ENCODE measurements at regions not wholly inside any gene's neighbourhood (a gene's known extent, or its start where the extent isn't known, plus 50 kb on each side); places are given as distances from the start of the nearest gene placed in this dataset.

GRCh38 chr7:79823246-79823951 is 311.2 kb upstream of the GNAI1 start:
- intact Hi-C loops (cut with micrococcal nuclease): no loop called here
- H3K27ac Mint-ChIP-seq: no peak overlapping the region
- no peak overlapping the region for H3K27ac ChIP-seq (ENCODE audit: low read length in 2 of 2)
- H2AFZ ChIP-seq (ENCODE audit: insufficient read depth, low read depth, low read length, poor library complexity, severe bottlenecking): no peak overlapping the region
- ChIA-PET POLR2A (no interaction called here), CTCF (no interaction called here)
- H4K20me1 ChIP-seq (ENCODE audit: control insufficient read depth, insufficient read depth, low read length, poor library complexity, severe bottlenecking): no peaks in the 10 kb centered on the region
- H3K79me2 ChIP-seq (ENCODE audit: control insufficient read depth, insufficient read depth, low read length): no peaks in the 10 kb centered on the region
- no CpG with 5 or more reads among the region's 4 CpGs for WGBS (ENCODE audit: insufficient coverage)
- DNase-seq (no peak), ATAC-seq (ENCODE audit: low read depth) (no peak)
- H3K4me1 Mint-ChIP-seq: no peaks in the 10 kb centered on the region
- H3K4me3 ChIP-seq (ENCODE audit: control extremely low read depth in 1 of 5, extremely low read depth in 1 of 5, insufficient read depth in 1 of 5, low read depth in 2 of 5, low read length in 4 of 5): no peak overlapping the region
- H3K9ac ChIP-seq (ENCODE audit: low read length): no peak overlapping the region
- H3K9me3 ChIP-seq (ENCODE audit: control extremely low read depth in 1 of 3, control insufficient read depth in 2 of 3, insufficient read depth in 1 of 3, low read length in 2 of 3): no peaks in the 10 kb centered on the region
- H3K27me3 Mint-ChIP-seq: no peaks in the 10 kb centered on the region
- no peak overlapping the region for H3K4me3 Mint-ChIP-seq
- H3K27me3 ChIP-seq (replicated peaks in 1 of 4; ENCODE audit: control extremely low read depth in 1 of 4, control insufficient read depth in 3 of 4, insufficient read depth in 4 of 4, low read length in 3 of 4): no peaks in the 10 kb centered on the region
- H3K36me3 ChIP-seq (replicated peaks in 1 of 2; ENCODE audit: control extremely low read depth in 1 of 2, control insufficient read depth in 1 of 2, extremely low read depth in 1 of 2, insufficient read depth in 2 of 2, low read length in 1 of 2): no peaks in the 10 kb centered on the region
- no peaks in the 10 kb centered on the region for H3K9me3 Mint-ChIP-seq (ENCODE audit: insufficient read depth)
- no peak overlapping the region for H3K4me2 ChIP-seq (replicated peaks; ENCODE audit: low read depth, low read length, poor library complexity, severe bottlenecking)
- TF ChIP-seq CTCF (IDR thresholded peaks at IDR 0.05) (no peak), EZH2 (IDR thresholded peaks at IDR 0.05; ENCODE audit: borderline replicate concordance, insufficient read depth, low read depth, low read length, poor library complexity, severe bottlenecking) (no peak)
- H3K4me1 ChIP-seq (ENCODE audit: control insufficient read depth in 2 of 2, insufficient read depth in 2 of 2, low read length in 2 of 2): no peaks in the 10 kb centered on the region

GRCh38 chr7:79822620-79823240 is 311.9 kb upstream of the GNAI1 start:
- H3K79me2 ChIP-seq (ENCODE audit: control insufficient read depth, insufficient read depth, low read length): no peaks in the 10 kb centered on the region
- TF ChIP-seq EZH2 (IDR thresholded peaks at IDR 0.05; ENCODE audit: borderline replicate concordance, insufficient read depth, low read depth, low read length, poor library complexity, severe bottlenecking) (no peak), CTCF (IDR thresholded peaks at IDR 0.05) (no peak)
- no peaks in the 10 kb centered on the region for H3K9me3 ChIP-seq (ENCODE audit: control extremely low read depth in 1 of 3, control insufficient read depth in 2 of 3, insufficient read depth in 1 of 3, low read length in 2 of 3)
- no peaks in the 10 kb centered on the region for H3K4me1 ChIP-seq (ENCODE audit: control insufficient read depth in 2 of 2, insufficient read depth in 2 of 2, low read length in 2 of 2)
- H3K4me3 ChIP-seq (ENCODE audit: control extremely low read depth in 1 of 5, extremely low read depth in 1 of 5, insufficient read depth in 1 of 5, low read depth in 2 of 5, low read length in 4 of 5): no peak overlapping the region
- ATAC-seq (ENCODE audit: low read depth) (no peak), DNase-seq (no peak)
- no CpG with 5 or more reads among the region's 2 CpGs for WGBS (ENCODE audit: insufficient coverage)
- no peak overlapping the region for H3K9ac ChIP-seq (ENCODE audit: low read length)
- Mint-ChIP-seq H3K4me1 (no peaks in the 10 kb centered on the region), H3K4me3 (no peak overlapping the region), H3K9me3 (ENCODE audit: insufficient read depth) (no peaks in the 10 kb centered on the region), H3K27me3 (no peaks in the 10 kb centered on the region), H3K27ac (no peak overlapping the region)
- POLR2A ChIA-PET: no interaction called here
- no peaks in the 10 kb centered on the region for H4K20me1 ChIP-seq (ENCODE audit: control insufficient read depth, insufficient read depth, low read length, poor library complexity, severe bottlenecking)
- H3K4me2 ChIP-seq (replicated peaks; ENCODE audit: low read depth, low read length, poor library complexity, severe bottlenecking): no peak overlapping the region
- intact Hi-C loops (cut with micrococcal nuclease): no loop called here
- no peaks in the 10 kb centered on the region for H3K36me3 ChIP-seq (replicated peaks in 1 of 2; ENCODE audit: control extremely low read depth in 1 of 2, control insufficient read depth in 1 of 2, extremely low read depth in 1 of 2, insufficient read depth in 2 of 2, low read length in 1 of 2)
- CTCF ChIA-PET: no interaction called here
- H2AFZ ChIP-seq (ENCODE audit: insufficient read depth, low read depth, low read length, poor library complexity, severe bottlenecking): no peak overlapping the region
- H3K27ac ChIP-seq (ENCODE audit: low read length in 2 of 2): no peak overlapping the region
- no peaks in the 10 kb centered on the region for H3K27me3 ChIP-seq (replicated peaks in 1 of 4; ENCODE audit: control extremely low read depth in 1 of 4, control insufficient read depth in 3 of 4, insufficient read depth in 4 of 4, low read length in 3 of 4)

Measured in B cell (primary cell).